Esophagus (tissue), 2 donors: ENCODE measurements at regions not wholly inside any gene's neighbourhood (a gene's known extent, or its start where the extent isn't known, plus 50 kb on each side); places are given as distances from the start of the nearest gene placed in this dataset.

Experiments used
- H3K27ac ChIP-seq, 2 donors: one replicate each; pipeline ENCODE4 v1.5.1; 2013; ENCODE audit warnings: low read depth in 2 of 2, mild to moderate bottlenecking in 2 of 2, inconsistent platforms in 1 of 2, low read length in 1 of 2, moderate library complexity in 1 of 2
- H3K27me3 ChIP-seq, 2 donors: one replicate each; pipeline ENCODE4 v1.6.1; 2013; ENCODE audit warnings: low read length in 2 of 2, control low read depth in 1 of 2, mild to moderate bottlenecking in 1 of 2; ENCODE audit not compliant: insufficient read depth in 2 of 2, control insufficient read depth in 1 of 2
- H3K36me3 ChIP-seq, 2 donors: one replicate each; pipeline ENCODE4 v1.6.1; 2013; ENCODE audit warnings: low read length in 1 of 2; ENCODE audit not compliant: control insufficient read depth in 2 of 2, insufficient read depth in 2 of 2
- H3K4me1 ChIP-seq, 2 donors: one replicate each; pipeline ENCODE4 v1.6.1; 2013; ENCODE audit warnings: low read length in 1 of 2; ENCODE audit not compliant: control insufficient read depth in 2 of 2, insufficient read depth in 2 of 2
- H3K4me3 ChIP-seq, 2 donors: one replicate each; pipeline ENCODE4 v1.5.1; 2013; ENCODE audit warnings: low read length in 2 of 2, mild to moderate bottlenecking in 2 of 2, low read depth in 1 of 2, moderate library complexity in 1 of 2
- H3K9me3 ChIP-seq, 2 donors: one replicate each; pipeline ENCODE4 v1.6.1; 2013; ENCODE audit warnings: mild to moderate bottlenecking in 2 of 2, low read depth in 1 of 2, low read length in 1 of 2, moderate library complexity in 1 of 2; ENCODE audit not compliant: control insufficient read depth in 2 of 2, insufficient read depth in 1 of 2
- WGBS, 2 donors: extraction: QIAGEN DNeasy Blood & Tissue Kit; methylation state at CpG; one replicate each; pipeline ENCODE4 v1.1.7; 2013; 5-methylcytosine and 5-hydroxymethylcytosine counted together
- donor health status: healthy with polysubstance abuse.
- donor health status: Bipolar disorder and iron deficiency.

DNA sequence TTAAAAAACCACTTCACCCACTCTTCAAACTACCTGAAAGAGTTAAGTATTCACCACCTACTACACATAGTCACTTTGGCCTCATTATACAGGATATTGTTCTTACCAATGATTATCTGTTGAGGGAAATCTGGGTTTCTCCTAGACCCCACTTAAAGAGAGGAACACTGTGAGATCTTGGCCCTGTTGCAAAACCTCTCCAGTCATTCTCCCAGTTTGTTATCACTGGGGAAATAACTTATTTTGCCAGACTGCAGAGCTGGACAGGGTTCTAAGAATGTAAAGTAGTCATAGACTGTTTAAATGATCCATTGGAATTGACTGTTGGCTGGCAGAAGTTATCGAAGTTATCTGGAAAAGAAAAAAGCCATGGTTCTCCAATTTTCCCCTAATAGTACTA lies 143.8 kb downstream of the HGF start:
- H3K4me3 ChIP-seq, result no peak overlapping the region
- H3K9me3 ChIP-seq, result no peaks in the 10 kb centered on the region
- WGBS, 2 donors, result 61 to 87% methylated on average over 1 of the region's 1 CpG

DNA sequence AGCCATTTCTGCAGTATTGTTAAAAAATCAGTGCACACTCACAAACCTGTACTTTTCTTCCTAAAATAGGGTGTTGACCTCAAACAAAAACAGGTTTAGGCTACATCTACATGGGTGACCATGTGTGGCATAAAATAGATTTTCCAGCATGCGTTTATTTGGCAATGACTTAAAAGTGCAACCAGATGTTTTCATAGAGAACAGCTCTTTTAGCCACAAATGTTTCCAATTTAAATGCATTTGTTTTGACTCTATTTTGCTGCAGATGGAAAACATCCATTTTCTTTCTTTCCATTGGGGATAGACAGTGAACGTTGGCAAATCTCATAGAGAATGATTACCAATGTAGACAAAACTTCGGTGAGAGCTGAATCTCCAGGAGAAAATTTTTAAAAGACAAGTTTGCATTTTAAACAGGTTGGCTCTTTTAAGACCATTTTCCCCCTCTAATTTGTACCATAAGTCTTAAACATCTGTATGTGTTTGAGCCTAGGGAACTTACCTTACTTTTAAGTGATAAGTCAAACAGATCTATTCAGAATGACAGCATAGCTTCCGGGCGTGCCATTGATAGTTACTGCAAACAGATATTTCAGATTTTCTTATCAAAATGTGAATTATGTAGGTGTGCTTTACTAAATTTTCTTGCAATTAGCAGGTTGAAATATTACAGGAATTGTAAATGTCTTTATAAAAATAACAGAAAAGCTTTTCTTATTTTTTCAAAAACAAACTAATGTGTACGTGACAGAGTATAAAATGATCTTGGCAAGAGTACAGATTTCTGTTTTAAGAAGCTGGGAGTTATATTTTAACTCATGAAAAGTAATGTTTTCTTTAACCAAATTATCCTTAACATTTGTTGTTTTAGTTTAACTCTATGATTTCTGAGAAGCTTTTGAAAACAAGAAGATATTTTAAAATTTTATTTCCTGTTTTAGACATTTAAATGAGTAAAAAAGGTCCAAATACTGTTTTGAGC lies 144.9 kb downstream of the HGF start:
- Histone ChIP-seq H3K27ac (no peak overlapping the region), H3K36me3 (no peaks in the 10 kb centered on the region), H3K4me3 (no peak overlapping the region), H3K9me3 (no peaks in the 10 kb centered on the region), H3K4me1 (no peaks in the 10 kb centered on the region), H3K27me3 (no peaks in the 10 kb centered on the region)
- 61 to 72% methylated on average over 6 of the region's 6 CpGs for WGBS, 2 donors

More for the DNA sequence above, 143.8 kb downstream of the HGF start:
- Histone ChIP-seq H3K4me1 (no peaks in the 10 kb centered on the region), H3K36me3 (no peaks in the 10 kb centered on the region), H3K27me3 (no peaks in the 10 kb centered on the region), H3K27ac (no peak overlapping the region)

DNA sequence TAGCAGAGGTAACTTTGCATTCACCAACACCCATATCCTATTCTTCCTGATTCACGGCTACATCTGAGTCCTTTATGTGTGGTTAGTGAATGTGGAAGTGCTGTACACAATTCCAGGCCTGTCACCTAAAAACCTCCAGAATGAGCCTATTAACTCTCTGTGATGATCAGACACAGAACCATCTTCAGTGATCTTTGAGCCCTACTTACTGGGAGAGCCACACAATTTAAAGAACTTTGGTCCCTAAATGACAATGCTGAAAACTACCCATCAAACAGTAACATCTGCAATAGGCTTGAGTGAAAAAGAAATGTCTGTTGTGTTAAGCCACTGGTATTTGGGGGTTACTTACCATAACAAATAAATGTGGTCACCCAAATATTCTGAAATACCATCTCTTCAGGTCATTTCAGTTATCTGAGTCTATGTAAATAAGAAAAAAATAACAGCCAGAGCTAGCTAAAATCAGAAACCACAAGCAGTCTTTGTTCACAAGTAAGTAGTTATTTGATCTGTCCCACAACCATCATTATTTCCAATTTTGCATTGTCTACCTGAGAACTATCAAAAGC lies 145.7 kb downstream of the HGF start:
- Histone ChIP-seq H3K4me1 (no peaks in the 10 kb centered on the region), H3K36me3 (no peaks in the 10 kb centered on the region)
- 85 to 86% methylated on average over 1 of the region's 1 CpG for whole genome bisulfite sequencing, 2 donors

DNA sequence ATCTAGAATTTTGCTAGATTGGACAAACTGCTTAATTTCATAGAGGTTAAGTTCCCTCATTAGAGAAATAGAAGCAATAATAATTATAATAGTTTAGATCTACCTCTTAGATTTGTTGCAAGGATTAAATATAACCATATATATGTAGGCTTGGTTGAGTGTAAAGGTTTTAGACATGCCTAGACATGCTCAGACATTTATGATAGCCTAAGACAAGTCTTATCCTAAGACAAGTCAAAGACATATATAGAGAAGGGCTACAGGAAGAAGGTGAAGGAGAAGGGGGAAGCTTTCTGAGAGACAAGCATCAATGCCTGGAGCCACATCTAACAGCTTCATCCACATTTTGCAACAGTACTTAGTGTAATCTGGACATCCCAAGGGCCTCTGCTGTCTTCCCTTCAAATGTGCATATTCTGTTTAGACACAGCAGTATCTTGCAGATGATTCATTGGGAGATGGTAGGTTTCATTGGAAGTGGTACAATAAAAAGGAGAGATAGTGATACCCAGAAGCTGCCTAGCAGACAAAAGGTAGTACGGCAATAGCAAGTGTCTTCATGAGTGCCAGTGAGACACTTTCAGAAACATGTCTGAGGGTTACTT lies 146.5 kb downstream of the HGF start:
- WGBS, 2 donors, result 91 to 93% methylated on average over 1 of the region's 1 CpG
- Histone ChIP-seq H3K27ac (no peak overlapping the region), H3K9me3 (no peaks in the 10 kb centered on the region), H3K36me3 (no peaks in the 10 kb centered on the region), H3K27me3 (no peaks in the 10 kb centered on the region), H3K4me1 (no peaks in the 10 kb centered on the region), H3K4me3 (no peak overlapping the region)

More for the DNA sequence above, 145.7 kb downstream of the HGF start:
- Histone ChIP-seq H3K9me3 (no peaks in the 10 kb centered on the region), H3K27ac (no peak overlapping the region), H3K4me3 (no peak overlapping the region), H3K27me3 (no peaks in the 10 kb centered on the region)

DNA sequence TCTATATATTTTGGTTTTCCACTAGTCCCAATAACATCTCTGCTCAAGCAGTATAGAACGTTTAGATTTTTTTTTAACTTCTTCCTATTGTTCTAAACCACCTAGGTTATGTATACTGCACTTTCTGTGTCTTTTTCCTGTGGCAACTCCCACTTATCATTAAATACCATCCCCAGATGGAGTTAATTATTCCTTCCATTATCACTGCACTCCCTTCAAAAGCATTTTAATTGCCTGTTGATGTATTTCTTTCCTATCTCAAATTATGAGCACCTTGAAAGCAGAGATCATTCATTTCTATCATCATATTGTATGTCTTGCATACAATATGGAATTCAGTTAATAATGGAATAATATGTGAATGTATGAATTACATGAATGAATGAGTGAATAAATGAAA lies 148.0 kb downstream of the HGF start:
- Histone ChIP-seq H3K36me3 (no peaks in the 10 kb centered on the region), H3K4me1 (no peaks in the 10 kb centered on the region), H3K4me3 (no peak overlapping the region), H3K27ac (no peak overlapping the region), H3K27me3 (no peaks in the 10 kb centered on the region), H3K9me3 (no peaks in the 10 kb centered on the region)
- whole genome bisulfite sequencing, 2 donors, result 54 to 61% methylated on average over 1 of the region's 1 CpG

DNA sequence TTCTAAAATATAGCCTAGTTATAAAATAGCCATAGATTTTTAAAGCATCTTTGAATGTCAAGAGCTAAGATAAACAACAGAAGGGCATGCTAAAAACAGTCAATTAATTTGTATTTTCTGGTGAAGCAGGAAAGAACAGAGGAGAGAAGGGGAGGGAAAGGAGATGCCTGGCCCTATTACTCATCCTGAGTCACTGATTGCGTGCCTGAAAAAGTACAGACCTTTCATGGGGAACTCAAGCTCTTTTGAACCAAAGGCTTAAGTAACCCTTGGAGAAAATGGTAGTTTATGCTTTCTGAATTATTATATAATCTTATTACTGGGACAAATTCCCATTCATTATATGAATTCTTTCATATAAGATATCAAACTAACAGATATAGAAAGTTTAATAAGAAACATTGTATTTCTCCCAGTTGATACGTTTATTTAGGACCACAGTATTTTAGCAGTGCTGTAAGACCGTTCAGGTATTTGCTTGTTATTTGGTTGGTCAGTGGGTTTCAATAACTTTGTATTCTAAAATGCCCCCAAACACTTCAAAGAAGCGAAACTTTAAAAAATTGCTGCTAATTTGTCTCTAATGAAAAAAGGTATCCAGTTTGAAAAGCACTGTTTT lies 151.3 kb downstream of the HGF start:
- Histone ChIP-seq H3K4me1 (no peaks in the 10 kb centered on the region), H3K9me3 (no peaks in the 10 kb centered on the region), H3K27ac (no peak overlapping the region), H3K27me3 (no peaks in the 10 kb centered on the region), H3K4me3 (no peak overlapping the region), H3K36me3 (no peaks in the 10 kb centered on the region)
- WGBS, 2 donors, result 75 to 82% methylated on average over 4 of the region's 4 CpGs

DNA sequence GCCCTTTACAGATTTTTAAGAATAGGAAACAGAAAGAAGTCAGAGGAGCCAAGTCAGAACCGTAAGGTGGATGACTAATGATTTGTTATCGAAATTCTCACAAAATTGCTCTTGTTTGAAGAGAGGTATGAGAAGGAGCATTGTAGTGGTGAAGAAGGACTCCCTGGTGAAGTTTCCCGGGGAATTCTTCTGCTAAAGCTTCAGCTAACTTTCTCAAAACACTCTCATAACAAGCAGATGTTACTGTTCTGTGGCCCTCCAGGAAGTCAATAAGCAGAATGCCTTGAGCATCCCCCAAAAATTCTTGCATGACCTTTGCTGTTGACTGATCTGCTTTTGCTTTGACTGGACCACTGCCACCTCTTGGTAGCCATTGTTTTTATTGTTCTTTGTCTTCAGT lies 152.9 kb downstream of the HGF start:
- no peak overlapping the region for H3K4me3 ChIP-seq
- WGBS, 2 donors, result 53 to 63% methylated on average over 3 of the region's 3 CpGs
- no peaks in the 10 kb centered on the region for H3K27me3 ChIP-seq

DNA sequence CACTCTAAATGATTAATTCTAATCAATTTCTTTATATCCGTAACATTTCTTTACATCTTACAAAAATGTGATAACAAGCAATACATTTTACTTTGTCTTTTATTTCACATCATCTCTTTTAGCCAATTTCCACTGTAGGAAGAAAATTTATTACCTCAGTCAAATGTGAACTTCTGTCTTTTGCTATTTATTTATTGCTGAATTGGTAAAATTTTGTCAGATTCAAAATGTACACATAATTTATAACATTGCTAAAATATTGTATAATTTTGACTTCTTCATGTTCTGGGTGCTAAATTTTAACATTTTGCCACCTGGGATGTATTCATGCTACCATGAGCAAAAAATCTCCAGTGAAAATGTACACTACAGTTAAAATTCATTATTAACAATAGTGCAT lies 158.0 kb downstream of the HGF start:
- no peaks in the 10 kb centered on the region for H3K27me3 ChIP-seq
- H3K9me3 ChIP-seq, result no peaks in the 10 kb centered on the region
- no peaks in the 10 kb centered on the region for H3K36me3 ChIP-seq
- 91 to 95% methylated on average over 1 of the region's 1 CpG for WGBS, 2 donors
- no peak overlapping the region for H3K27ac ChIP-seq
- H3K4me3 ChIP-seq, result no peak overlapping the region
- H3K4me1 ChIP-seq, result no peaks in the 10 kb centered on the region

More for the DNA sequence above, 152.9 kb downstream of the HGF start:
- no peaks in the 10 kb centered on the region for H3K9me3 ChIP-seq
- H3K36me3 ChIP-seq, result no peaks in the 10 kb centered on the region
- no peaks in the 10 kb centered on the region for H3K4me1 ChIP-seq
- no peak overlapping the region for H3K27ac ChIP-seq

DNA sequence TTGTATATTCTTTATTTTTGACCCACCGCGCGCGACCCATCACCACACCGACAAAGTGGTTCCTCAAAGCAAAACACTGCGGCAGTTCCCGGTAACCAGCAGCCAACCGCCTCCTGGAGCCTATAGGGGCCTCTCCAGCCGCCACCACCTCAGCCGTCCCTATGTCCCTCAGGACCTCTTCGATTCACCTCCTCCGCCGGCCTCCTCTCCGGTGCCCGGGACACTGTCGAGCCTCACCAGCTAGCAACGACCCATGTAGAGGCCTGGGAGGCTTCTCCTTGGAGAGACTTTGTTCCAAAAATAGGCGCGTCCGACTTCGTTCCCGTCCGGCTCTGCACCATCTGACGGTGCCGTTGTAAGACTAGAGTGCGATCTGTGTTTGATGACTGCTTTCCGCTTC lies 158.8 kb downstream of the HGF start:
- 84 to 88% methylated on average over 27 of the region's 27 CpGs for WGBS, 2 donors
- Histone ChIP-seq H3K36me3 (no peaks in the 10 kb centered on the region), H3K27me3 (no peaks in the 10 kb centered on the region), H3K27ac (no peak overlapping the region), H3K4me1 (no peaks in the 10 kb centered on the region), H3K9me3 (no peaks in the 10 kb centered on the region), H3K4me3 (no peak overlapping the region)
